Endometrial microvascular endothelial cells (primary cell): ENCODE measurements at regions not wholly inside any gene's neighbourhood (a gene's known extent, or its start where the extent isn't known, plus 50 kb on each side); places are given as distances from the start of the nearest gene placed in this dataset.
"Not testable (repeated sequence)": the region's sequence is repeated elsewhere in the genome, so short reads cannot be mapped to it uniquely, and the experiment has no call there.

Experiments used
- in situ Hi-C: cut with HindIII; loops from 2 replicates; pipeline ENCODE4 v1.10.0; 2017; ENCODE audit warnings: low sequenced_read_pairs, low pct_unique_long_range_greater_than_20kb; ENCODE audit errors: inconsistent ontology term

- in situ Hi-C loops, result no loop called here
These were observed 89.2 kb upstream of the IRX4 start for GRCh38 chr5:1971944-1972343.

- in situ Hi-C loops, result no loop called here
These were observed 85.0 kb upstream of the IRX4 start for GRCh38 chr5:1967736-1968135.

GRCh38 chr5:1966461-1966860 is 83.7 kb upstream of the IRX4 start:
- in situ Hi-C loops, result no loop called here

GRCh38 chr5:1965925-1966324 is 83.2 kb upstream of the IRX4 start:
- in situ Hi-C loops, result no loop called here

GRCh38 chr5:1963941-1964451 is 81.3 kb upstream of the IRX4 start:
- in situ Hi-C loops, result no loop called here

- in situ Hi-C loops, result no loop called here
These were observed 80.6 kb upstream of the IRX4 start for GRCh38 chr5:1963358-1963757.

- in situ Hi-C loops, result no loop called here
These were observed 80.1 kb upstream of the IRX4 start for GRCh38 chr5:1962619-1963355.

GRCh38 chr5:1961952-1962595 is 79.3 kb upstream of the IRX4 start:
- in situ Hi-C loops, result no loop called here

GRCh38 chr5:1961304-1961946 is 78.7 kb upstream of the IRX4 start:
- in situ Hi-C loops, result no loop called here

GRCh38 chr5:1960595-1961303 is 78.0 kb upstream of the IRX4 start:
- in situ Hi-C loops, result no loop called here

GRCh38 chr5:1959725-1960581 is 77.2 kb upstream of the IRX4 start:
- in situ Hi-C loops, result no loop called here

GRCh38 chr5:1959231-1959630 is 76.5 kb upstream of the IRX4 start:
- in situ Hi-C loops, result no loop called here

GRCh38 chr5:1958211-1959010 is 75.7 kb upstream of the IRX4 start:
- in situ Hi-C loops, result no loop called here

- in situ Hi-C loops, result no loop called here
These were observed 72.9 kb upstream of the IRX4 start for GRCh38 chr5:1955586-1955985.

- in situ Hi-C loops, result not testable (repeated sequence)
These were observed 71.0 kb upstream of the IRX4 start for GRCh38 chr5:1953710-1954109.

- in situ Hi-C loops, result no loop called here
These were observed 69.8 kb upstream of the IRX4 start for GRCh38 chr5:1952444-1953099.

GRCh38 chr5:1952021-1952420 is 69.3 kb upstream of the IRX4 start:
- in situ Hi-C loops, result no loop called here
